Glutamatergic neuron (in vitro differentiated cells): ENCODE measurements at regions not wholly inside any gene's neighbourhood (a gene's known extent, or its start where the extent isn't known, plus 50 kb on each side); places are given as distances from the start of the nearest gene placed in this dataset.
A peak's percentile ranks its signal among the peaks of the same experiment; 100 is the strongest.

Experiments used
- DNase-seq: peaks from one replicate; pipeline ENCODE4 v3.0.0; 2022
- H3K27ac Mint-ChIP-seq: one replicate; pipeline ENCODE4 v1.8.0; 2020; ENCODE audit warnings: mild to moderate bottlenecking, mixed read lengths, inconsistent platforms; ENCODE audit not compliant: unreplicated experiment
- H3K27me3 Mint-ChIP-seq: one replicate; pipeline ENCODE4 v1.8.0; 2020; ENCODE audit warnings: mild to moderate bottlenecking, moderate library complexity, mixed read lengths, inconsistent platforms; ENCODE audit not compliant: unreplicated experiment
- H3K36me3 Mint-ChIP-seq: one replicate; pipeline ENCODE4 v1.8.0; 2020; ENCODE audit warnings: mild to moderate bottlenecking, mixed read lengths, inconsistent platforms; ENCODE audit not compliant: unreplicated experiment
- H3K4me1 Mint-ChIP-seq: one replicate; pipeline ENCODE4 v1.8.0; 2020; ENCODE audit warnings: mild to moderate bottlenecking, low read depth, mixed read lengths, inconsistent platforms; ENCODE audit not compliant: unreplicated experiment
- H3K4me3 Mint-ChIP-seq: one replicate; pipeline ENCODE4 v1.8.0; 2020; ENCODE audit warnings: mild to moderate bottlenecking, mixed read lengths, inconsistent platforms; ENCODE audit not compliant: unreplicated experiment
- H3K9me3 Mint-ChIP-seq: one replicate; pipeline ENCODE4 v1.8.0; 2020; ENCODE audit warnings: mild to moderate bottlenecking, moderate library complexity, mixed read lengths, inconsistent platforms; ENCODE audit not compliant: unreplicated experiment
- CTCF ChIP-seq: fragments of 200-600 bp; sonication (generic); IDR thresholded peaks from one replicate; pipeline ENCODE4 v1.5.0; 2021; ENCODE audit not compliant: partially characterized antibody, unreplicated experiment

- Mint-ChIP-seq H3K27me3 (peaks cover 4% of the 10 kb centered on the region), H3K4me1 (no peaks in the 10 kb centered on the region), H3K9me3 (no peaks in the 10 kb centered on the region), H3K4me3 (no peak overlapping the region), H3K27ac (no peak overlapping the region), H3K36me3 (no peaks in the 10 kb centered on the region)
- no peak for DNase-seq
- TF ChIP-seq CTCF, result no peak
Measured at GRCh38 chr11:19316434-19316833, 75.7 kb upstream of the E2F8 start.

- no peak overlapping the region for H3K27ac Mint-ChIP-seq
- no peak for TF ChIP-seq CTCF
- H3K36me3 Mint-ChIP-seq, result no peaks in the 10 kb centered on the region
- no peak for DNase-seq
- no peaks in the 10 kb centered on the region for H3K4me1 Mint-ChIP-seq
- H3K9me3 Mint-ChIP-seq, result no peaks in the 10 kb centered on the region
- H3K4me3 Mint-ChIP-seq, result no peak overlapping the region
- peaks cover 4% of the 10 kb centered on the region for H3K27me3 Mint-ChIP-seq
Measured at GRCh38 chr11:19315511-19315910, 74.8 kb upstream of the E2F8 start.

GRCh38 chr11:19313140-19313539 lies 72.4 kb upstream of the E2F8 start:
- Mint-ChIP-seq H3K36me3 (no peaks in the 10 kb centered on the region), H3K4me3 (no peak overlapping the region), H3K9me3 (no peaks in the 10 kb centered on the region), H3K27ac (no peak overlapping the region), H3K4me1 (peaks cover 3% of the 10 kb centered on the region), H3K27me3 (peaks cover under 1% of the 10 kb centered on the region)
- TF ChIP-seq CTCF, result no peak
- no peak for DNase-seq

GRCh38 chr11:19311308-19312030 lies 70.7 kb upstream of the E2F8 start:
- peak; percentile 86 for DNase-seq
- peak; percentile 92 for TF ChIP-seq CTCF
- Mint-ChIP-seq H3K4me3 (no peak overlapping the region), H3K9me3 (no peaks in the 10 kb centered on the region), H3K27me3 (no peaks in the 10 kb centered on the region), H3K4me1 (peaks cover 17% of the 10 kb centered on the region), H3K27ac (no peak overlapping the region), H3K36me3 (no peaks in the 10 kb centered on the region)

GRCh38 chr11:19307498-19307897 lies 66.8 kb upstream of the E2F8 start:
- Mint-ChIP-seq H3K9me3 (no peaks in the 10 kb centered on the region), H3K27me3 (no peaks in the 10 kb centered on the region), H3K36me3 (no peaks in the 10 kb centered on the region), H3K4me1 (peaks cover 21% of the 10 kb centered on the region), H3K27ac (peak overlapping the region; percentile 76), H3K4me3 (peak overlapping the region; percentile 56)
- TF ChIP-seq CTCF, result no peak
- no peak for DNase-seq
